ENCODE measurements at regions not wholly inside any gene's neighbourhood (a gene's known extent, or its start where the extent isn't known, plus 50 kb on each side); places are given as distances from the start of the nearest gene placed in this dataset.

- ChIA-PET CTCF (ENCODE audit: unreplicated experiment) (no interaction called here), POLR2A (no interaction called here)
- Histone ChIP-seq H3K4me1 (ENCODE audit: insufficient read depth, low read length, poor library complexity, severe bottlenecking) (no peaks in the 10 kb centered on the region), H3K27ac (ENCODE audit: low read depth, low read length, poor library complexity, severe bottlenecking) (no peak overlapping the region), H3K9me2 (ENCODE audit: insufficient read depth, low read length) (no peaks in the 10 kb centered on the region), H3K9me3 (ENCODE audit: low read length) (no peaks in the 10 kb centered on the region), H3K36me3 (ENCODE audit: insufficient read depth, low read length) (no peaks in the 10 kb centered on the region), H3K4me3 (ENCODE audit: low read depth, low read length, poor library complexity, severe bottlenecking) (no peak overlapping the region), H3K4me2 (ENCODE audit: low read length) (no peak overlapping the region), H4K20me1 (ENCODE audit: insufficient read depth, low read length) (no peaks in the 10 kb centered on the region), H2AFZ (ENCODE audit: low read length) (no peak overlapping the region), H3K79me2 (ENCODE audit: insufficient read depth, low read depth, low read length) (no peaks in the 10 kb centered on the region)
- DNase-seq (ENCODE audit: low spot score), result no peak
- TF ChIP-seq, protein P1, sequence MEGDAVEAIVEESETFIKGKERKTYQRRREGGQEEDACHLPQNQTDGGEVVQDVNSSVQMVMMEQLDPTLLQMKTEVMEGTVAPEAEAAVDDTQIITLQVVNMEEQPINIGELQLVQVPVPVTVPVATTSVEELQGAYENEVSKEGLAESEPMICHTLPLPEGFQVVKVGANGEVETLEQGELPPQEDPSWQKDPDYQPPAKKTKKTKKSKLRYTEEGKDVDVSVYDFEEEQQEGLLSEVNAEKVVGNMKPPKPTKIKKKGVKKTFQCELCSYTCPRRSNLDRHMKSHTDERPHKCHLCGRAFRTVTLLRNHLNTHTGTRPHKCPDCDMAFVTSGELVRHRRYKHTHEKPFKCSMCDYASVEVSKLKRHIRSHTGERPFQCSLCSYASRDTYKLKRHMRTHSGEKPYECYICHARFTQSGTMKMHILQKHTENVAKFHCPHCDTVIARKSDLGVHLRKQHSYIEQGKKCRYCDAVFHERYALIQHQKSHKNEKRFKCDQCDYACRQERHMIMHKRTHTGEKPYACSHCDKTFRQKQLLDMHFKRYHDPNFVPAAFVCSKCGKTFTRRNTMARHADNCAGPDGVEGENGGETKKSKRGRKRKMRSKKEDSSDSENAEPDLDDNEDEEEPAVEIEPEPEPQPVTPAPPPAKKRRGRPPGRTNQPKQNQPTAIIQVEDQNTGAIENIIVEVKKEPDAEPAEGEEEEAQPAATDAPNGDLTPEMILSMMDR (conservative IDR thresholded peaks at IDR 0.05; ENCODE audit: low read length), result no peak
- no peak for TF ChIP-seq EZH2phosphoT487 (IDR thresholded peaks at IDR 0.05; ENCODE audit: borderline replicate concordance, low read depth, low read length)
- intact Hi-C loops (cut with micrococcal nuclease; ENCODE audit: unreplicated experiment), result no loop called here
- no TSS peak for BruUV-seq (replicated peaks)
These were observed 302.5 kb downstream of the ZNF536 start for GRCh38 chr19:30674656-30675055.

DNA sequence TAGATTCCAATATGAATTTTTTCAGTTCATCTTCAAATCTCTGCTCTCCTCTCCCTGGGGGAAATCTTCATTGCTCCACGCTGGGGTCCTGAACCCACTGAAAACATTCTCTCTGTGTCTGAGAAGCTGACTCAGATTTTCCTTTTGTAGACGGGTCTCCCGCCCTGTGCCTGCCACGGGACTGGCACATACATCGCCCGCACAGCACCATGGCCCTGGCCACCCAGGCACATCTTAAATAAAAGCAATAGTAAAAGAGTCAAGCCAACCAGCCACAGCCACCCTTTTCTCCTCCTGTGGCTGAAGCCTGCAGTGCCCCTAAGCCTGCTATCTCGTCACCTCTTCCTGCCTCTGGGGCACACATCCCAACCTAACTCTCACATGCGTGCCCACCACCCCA lies 301.2 kb downstream of the ZNF536 start:
- H3K9me3 ChIP-seq (ENCODE audit: low read length), result no peaks in the 10 kb centered on the region
- CTCF ChIA-PET (ENCODE audit: unreplicated experiment), result no interaction called here
- no peaks in the 10 kb centered on the region for H3K36me3 ChIP-seq (ENCODE audit: insufficient read depth, low read length)
- no peak for DNase-seq (ENCODE audit: low spot score)
- H3K9me2 ChIP-seq (ENCODE audit: insufficient read depth, low read length), result no peaks in the 10 kb centered on the region
- no TSS peak for BruUV-seq (replicated peaks)
- H2AFZ ChIP-seq (ENCODE audit: low read length), result no peak overlapping the region
- no peaks in the 10 kb centered on the region for H4K20me1 ChIP-seq (ENCODE audit: insufficient read depth, low read length)
- no peak overlapping the region for H3K4me3 ChIP-seq (ENCODE audit: low read depth, low read length, poor library complexity, severe bottlenecking)
- TF ChIP-seq, protein P1 (conservative IDR thresholded peaks at IDR 0.05; ENCODE audit: low read length), result no peak
- no peak for TF ChIP-seq EZH2phosphoT487 (IDR thresholded peaks at IDR 0.05; ENCODE audit: borderline replicate concordance, low read depth, low read length)
- H3K79me2 ChIP-seq (ENCODE audit: insufficient read depth, low read depth, low read length), result no peaks in the 10 kb centered on the region
- H3K4me2 ChIP-seq (ENCODE audit: low read length), result no peak overlapping the region
- H3K4me1 ChIP-seq (ENCODE audit: insufficient read depth, low read length, poor library complexity, severe bottlenecking), result no peaks in the 10 kb centered on the region
- intact Hi-C loops (cut with micrococcal nuclease; ENCODE audit: unreplicated experiment), result no loop called here
- no peak overlapping the region for H3K27ac ChIP-seq (ENCODE audit: low read depth, low read length, poor library complexity, severe bottlenecking)
- POLR2A ChIA-PET, result no interaction called here

- Histone ChIP-seq H3K9me3 (ENCODE audit: low read length) (no peaks in the 10 kb centered on the region), H3K4me2 (ENCODE audit: low read length) (no peak overlapping the region), H2AFZ (ENCODE audit: low read length) (no peak overlapping the region), H3K4me1 (ENCODE audit: insufficient read depth, low read length, poor library complexity, severe bottlenecking) (no peaks in the 10 kb centered on the region), H3K4me3 (ENCODE audit: low read depth, low read length, poor library complexity, severe bottlenecking) (no peak overlapping the region), H3K9me2 (ENCODE audit: insufficient read depth, low read length) (no peaks in the 10 kb centered on the region), H3K27ac (ENCODE audit: low read depth, low read length, poor library complexity, severe bottlenecking) (no peak overlapping the region), H4K20me1 (ENCODE audit: insufficient read depth, low read length) (no peaks in the 10 kb centered on the region), H3K36me3 (ENCODE audit: insufficient read depth, low read length) (no peaks in the 10 kb centered on the region), H3K79me2 (ENCODE audit: insufficient read depth, low read depth, low read length) (no peaks in the 10 kb centered on the region)
- CTCF ChIA-PET (ENCODE audit: unreplicated experiment), result no interaction called here
- TF ChIP-seq, protein P1 (conservative IDR thresholded peaks at IDR 0.05; ENCODE audit: low read length), result no peak
- no peak for TF ChIP-seq EZH2phosphoT487 (IDR thresholded peaks at IDR 0.05; ENCODE audit: borderline replicate concordance, low read depth, low read length)
- intact Hi-C loops (cut with micrococcal nuclease; ENCODE audit: unreplicated experiment), result no loop called here
- POLR2A ChIA-PET, result no interaction called here
- BruUV-seq (replicated peaks), result no TSS peak
- no peak for DNase-seq (ENCODE audit: low spot score)
These were observed 300.7 kb downstream of the ZNF536 start for GRCh38 chr19:30672926-30673325.
